GM18517 (cell line): ENCODE measurements at regions not wholly inside any gene's neighbourhood (a gene's known extent, or its start where the extent isn't known, plus 50 kb on each side); places are given as distances from the start of the nearest gene placed in this dataset.

Source experiments
- ATAC-seq: cut with Tn5 transposase; IDR thresholded peaks from one replicate; pipeline ENCODE4 v1.9.1; 2021; ENCODE audit warnings: mild to moderate bottlenecking, moderate library complexity; ENCODE audit not compliant: unreplicated experiment

- no peak for ATAC-seq
Observed at GRCh38 chr2:9156483-9156882, 50.1 kb upstream of the ASAP2 start.

- no peak for ATAC-seq
Observed at GRCh38 chr2:9154061-9154460, 52.6 kb upstream of the ASAP2 start.

- no peak for ATAC-seq
Observed at GRCh38 chr2:9153643-9153980, 53.0 kb upstream of the ASAP2 start.

GRCh38 chr2:9152975-9153642 lies 53.5 kb upstream of the ASAP2 start:
- no peak for ATAC-seq

DNA sequence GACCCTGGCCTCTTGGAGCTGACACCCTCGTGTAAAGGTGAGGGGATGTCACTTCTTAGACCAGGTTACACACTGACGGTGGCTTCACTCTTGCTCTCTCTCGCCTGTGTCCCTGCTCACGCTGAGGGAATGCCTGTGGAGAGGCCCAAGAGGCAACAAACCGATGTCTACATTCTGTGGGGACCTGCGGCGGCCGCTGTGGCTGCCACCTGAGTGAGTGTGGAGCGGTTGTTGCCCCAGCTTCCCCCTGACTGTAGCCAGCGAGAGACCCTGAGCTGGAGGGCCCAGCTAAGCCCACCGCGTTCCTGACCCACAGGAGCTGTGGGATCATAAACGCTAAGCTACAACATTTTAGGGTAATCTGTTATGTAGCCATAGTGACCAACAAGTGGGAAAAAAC lies 55.7 kb upstream of the ASAP2 start:
- ATAC-seq = no peak

- no peak for ATAC-seq
Observed at GRCh38 chr2:9150568-9150900, 56.1 kb upstream of the ASAP2 start.

DNA sequence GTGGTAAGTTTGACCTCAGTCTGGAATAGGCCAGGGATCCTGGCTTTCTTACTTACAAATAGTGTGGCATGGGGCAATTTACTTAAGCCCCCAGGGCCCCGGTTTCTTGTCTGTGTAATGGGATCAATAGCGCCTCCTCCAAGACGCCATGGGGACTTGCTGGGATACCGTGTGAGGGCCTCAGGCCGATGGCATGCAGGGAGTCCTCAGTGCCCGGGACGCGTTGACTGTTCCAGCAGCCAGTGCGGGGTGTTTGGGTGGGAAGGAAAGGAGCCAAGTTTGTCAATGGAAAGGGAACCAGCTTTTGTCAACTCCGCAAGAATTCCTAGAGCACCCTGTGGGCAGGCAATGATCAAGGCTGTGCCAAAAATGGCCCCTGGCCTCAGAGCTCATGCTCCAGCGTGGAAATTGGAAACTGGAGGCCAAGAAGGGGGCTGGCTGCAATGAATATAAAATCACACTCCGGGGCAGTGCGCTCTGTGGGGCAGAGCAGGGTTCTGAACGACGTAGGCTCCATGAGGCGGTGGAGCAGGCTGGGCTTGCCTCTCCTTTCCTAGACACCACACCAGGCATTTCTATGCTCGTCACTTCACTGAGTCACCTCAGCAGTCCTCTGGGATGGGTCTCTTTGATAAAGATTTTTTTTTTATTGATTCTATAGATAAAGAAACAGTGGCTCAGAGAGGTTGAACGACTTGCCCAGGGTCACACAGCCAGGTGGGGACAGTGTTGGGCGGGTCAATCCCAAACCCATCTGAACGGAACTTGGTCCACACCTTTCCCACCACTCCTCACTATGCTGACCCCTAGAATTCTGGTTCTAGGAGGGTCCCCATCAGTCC lies 56.7 kb upstream of the ASAP2 start:
- ATAC-seq = no peak

- no peak for ATAC-seq
Observed at GRCh38 chr2:9149388-9149660, 57.3 kb upstream of the ASAP2 start.

DNA sequence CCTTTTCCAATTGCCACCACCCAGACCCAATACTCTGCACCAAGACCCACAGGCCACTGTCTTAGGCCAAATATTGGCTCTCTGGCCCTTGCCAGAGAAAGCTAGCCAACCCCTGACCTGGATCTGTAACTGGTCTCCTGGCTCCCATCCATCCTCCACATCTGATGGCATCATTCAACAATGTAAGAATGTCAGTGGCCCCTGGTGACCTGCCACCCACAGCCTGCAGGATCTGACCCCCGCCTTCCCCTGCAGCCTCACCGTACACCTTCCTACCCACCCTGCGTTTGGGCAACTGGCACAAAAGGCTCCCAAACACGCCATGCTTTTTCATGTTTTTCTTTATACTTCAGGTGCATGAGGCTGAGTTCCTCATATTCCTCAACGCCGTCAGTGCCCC lies 60.0 kb upstream of the ASAP2 start:
- ATAC-seq = no peak

- no peak for ATAC-seq
Observed at GRCh38 chr2:9145752-9146430, 60.7 kb upstream of the ASAP2 start.

DNA sequence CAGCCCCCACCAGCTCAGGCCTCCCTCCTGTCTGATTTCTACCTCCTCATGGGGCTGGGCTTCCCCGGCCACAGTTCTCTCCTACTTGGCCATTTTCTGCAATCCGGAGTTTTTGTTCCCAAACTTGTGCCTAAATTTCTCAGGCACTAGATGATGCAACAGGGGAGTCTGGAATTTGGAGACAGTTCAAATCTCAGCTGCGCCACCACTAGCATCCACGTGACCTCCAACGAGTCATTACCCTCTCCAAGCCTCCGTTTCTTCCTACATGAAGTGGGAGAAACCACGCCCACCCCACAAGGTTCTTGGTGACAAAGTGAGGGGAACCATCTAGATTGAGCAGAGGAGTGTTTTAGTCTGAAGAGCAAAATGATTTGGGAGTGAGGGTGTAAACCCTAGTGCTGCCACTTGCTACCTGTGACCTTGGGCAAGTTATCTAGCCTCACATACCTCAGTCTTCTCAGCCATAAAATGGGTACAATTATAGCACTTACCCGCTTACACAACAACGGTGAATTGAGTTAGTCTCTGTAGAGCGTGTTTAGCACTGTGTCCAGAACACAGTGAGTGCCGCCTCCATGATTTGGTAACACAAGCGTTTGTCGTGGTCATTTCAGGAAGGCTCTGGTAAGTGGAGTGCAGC lies 61.4 kb upstream of the ASAP2 start:
- no peak for ATAC-seq

DNA sequence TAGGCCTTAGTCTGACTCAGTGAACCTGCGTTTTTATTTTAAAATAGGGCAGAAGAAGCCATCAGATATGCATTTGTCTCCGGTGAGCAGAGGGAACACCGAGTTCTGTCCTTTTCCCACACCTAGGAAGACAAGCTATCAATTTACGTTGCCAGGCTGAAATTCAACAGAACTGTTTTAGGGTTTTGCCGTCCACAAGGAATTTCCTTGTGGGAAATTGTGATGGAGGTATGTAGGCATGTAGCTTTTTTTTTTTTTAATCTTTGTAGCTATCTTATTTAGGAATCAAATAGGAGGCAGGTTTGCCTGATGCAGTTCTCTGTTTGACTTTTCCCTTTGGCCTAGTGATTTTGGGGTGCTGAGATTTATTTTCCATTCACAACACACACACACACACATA lies 62.0 kb upstream of the ASAP2 start:
- no peak for ATAC-seq

GRCh38 chr2:9144046-9144445 lies 62.6 kb upstream of the ASAP2 start:
- no peak for ATAC-seq

GRCh38 chr2:9143264-9143815 lies 63.3 kb upstream of the ASAP2 start:
- ATAC-seq = no peak

- ATAC-seq = peak; percentile 80
Observed at GRCh38 chr2:9142551-9143263, 63.9 kb upstream of the ASAP2 start.

DNA sequence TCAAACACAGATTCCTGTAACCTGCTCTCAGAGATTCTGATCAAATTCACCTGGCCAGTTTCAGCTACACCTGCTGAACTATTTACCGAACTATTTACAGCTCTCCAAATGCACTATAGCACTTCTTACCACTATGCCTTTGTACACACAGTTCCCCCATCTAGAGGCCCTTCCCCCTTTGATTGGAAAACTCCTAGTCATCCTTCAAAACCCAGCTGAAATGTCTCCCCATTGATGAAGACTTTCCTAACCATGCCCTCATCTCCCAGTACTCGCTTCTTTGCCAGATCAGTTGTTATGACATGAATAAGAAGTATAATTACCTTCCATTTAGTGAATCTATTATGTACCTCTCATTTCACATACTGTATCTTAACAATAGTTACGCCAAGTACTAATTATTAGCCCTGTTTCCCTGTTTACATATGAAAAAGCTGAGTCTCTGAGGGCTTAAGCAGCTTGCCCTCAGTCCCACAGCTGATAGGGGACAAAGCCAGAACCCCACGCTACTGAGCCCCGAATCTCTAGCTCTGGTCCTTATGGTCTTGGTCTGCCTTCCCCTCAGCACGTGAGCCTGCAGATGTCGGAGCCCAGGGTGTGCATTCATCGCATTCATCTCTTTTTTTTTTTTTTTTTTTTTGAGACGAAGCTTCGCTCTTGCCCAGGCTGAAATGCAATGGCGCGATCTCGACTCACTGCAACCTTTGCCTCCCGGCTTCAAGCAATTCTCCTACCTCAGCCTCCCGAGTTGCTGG lies 64.7 kb upstream of the ASAP2 start:
- ATAC-seq = no peak

DNA sequence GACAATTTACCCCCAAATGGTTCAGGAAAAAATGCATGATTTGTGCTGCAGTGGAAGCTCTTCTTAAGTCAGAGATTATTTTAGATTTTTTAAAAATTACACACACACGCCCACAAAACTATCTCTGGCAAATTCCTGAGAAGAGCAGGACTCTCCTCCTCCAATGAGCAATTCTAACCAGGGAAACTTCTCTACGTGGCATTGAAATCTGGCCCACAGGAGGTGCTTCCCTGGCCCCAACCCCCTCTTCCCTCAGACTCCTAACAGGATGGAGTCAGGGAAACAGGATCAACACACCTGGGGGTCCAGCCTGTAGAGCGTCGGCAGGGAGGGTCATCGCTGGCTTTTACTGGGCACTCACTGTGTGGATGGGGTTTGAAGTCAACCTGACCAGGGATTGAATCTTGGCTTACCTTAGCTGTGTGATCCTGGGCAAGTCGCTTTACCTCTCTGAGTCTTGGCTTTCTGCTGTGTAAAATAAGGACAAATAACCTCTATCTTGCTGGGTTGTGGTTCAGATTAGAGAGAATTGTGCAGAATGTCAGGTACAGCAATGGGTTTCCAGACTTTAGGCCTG lies 65.4 kb upstream of the ASAP2 start:
- ATAC-seq = no peak

DNA sequence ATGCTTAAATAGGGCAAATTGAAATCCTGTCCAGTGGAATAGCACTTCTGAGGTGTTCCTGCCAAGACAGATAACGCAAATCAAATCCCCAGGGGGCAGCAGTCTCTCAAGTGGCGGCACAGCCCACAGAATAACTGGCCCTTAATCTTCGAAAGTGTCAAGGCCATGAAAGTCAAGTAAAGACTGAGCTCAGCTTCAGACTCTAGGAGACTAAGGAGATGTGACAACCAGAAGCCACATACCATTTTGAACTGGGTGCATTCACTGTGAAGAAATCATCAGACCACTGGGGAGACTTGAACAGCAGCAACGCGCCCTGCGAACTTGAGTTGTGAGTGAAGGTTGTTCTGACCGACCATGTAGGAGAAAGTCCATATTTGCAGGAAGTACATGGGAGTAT lies 66.0 kb upstream of the ASAP2 start:
- no peak for ATAC-seq

DNA sequence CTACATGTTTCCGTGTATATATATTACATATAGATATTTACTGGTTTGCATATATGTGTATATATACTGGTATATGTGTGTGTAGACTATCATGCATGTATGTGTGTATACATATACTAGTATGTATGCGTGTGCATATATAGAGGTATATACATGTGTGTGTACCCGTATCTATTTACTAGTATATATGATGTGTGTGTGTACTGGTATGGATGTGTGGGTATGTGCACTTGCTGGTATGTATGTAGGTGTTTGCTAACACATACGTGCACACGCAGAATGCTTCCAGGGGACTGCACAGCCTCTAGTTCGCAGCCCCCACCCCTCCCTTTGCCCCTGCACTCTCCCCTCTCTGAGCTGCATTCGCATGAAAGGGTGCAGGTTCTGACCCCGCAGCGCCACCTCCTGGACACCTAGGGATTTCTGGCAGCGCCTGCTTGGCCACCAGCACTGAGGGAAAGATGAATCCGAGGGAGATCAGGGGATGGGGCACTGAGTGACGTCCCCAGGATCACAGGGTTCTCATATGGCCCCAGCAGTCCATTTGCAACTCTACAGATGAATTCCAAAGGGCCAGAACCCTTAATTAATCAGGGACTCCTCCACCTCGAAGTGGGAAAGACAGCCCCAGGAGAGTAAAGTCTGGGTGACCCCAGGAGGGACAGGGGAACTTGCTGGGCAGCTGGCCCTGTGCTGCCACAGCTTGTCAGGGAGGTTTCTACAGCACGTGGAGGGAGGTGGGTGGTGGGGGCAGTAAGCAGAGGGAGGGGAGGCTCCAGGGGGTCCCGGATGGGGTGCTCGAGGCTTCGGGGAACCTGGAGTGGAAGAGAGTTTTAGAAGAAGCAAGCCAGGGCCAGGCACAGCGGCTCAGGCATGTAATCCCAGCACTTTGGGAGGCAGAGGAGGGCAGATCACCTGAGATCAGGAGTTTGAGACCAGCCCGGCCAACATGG lies 66.8 kb upstream of the ASAP2 start:
- ATAC-seq = no peak
